ENCODE measurements at regions not wholly inside any gene's neighbourhood (a gene's known extent, or its start where the extent isn't known, plus 50 kb on each side); places are given as distances from the start of the nearest gene placed in this dataset.
"Not testable (repeated sequence)": the region's sequence is repeated elsewhere in the genome, so short reads cannot be mapped to it uniquely, and the experiment has no call there.

GRCh38 chr2:224145751-224146355, 106.8 kb upstream of the SERPINE2 start:
- peak; percentile 77 for DNase-seq

- no peak for DNase-seq
These were observed 104.4 kb upstream of the SERPINE2 start for GRCh38 chr2:224143526-224143925.

- peak; percentile 86 for DNase-seq
These were observed 103.6 kb upstream of the SERPINE2 start for GRCh38 chr2:224142397-224143312.

- no peak for DNase-seq
These were observed 102.2 kb upstream of the SERPINE2 start for GRCh38 chr2:224141304-224141703.

GRCh38 chr2:224137208-224137607, 98.1 kb upstream of the SERPINE2 start:
- DNase-seq, result no peak

GRCh38 chr2:224136396-224136795, 97.3 kb upstream of the SERPINE2 start:
- peak; percentile 56 for DNase-seq

- DNase-seq, result no peak
These were observed 96.8 kb upstream of the SERPINE2 start for GRCh38 chr2:224135881-224136280.

GRCh38 chr2:224134003-224134734, 95.1 kb upstream of the SERPINE2 start:
- DNase-seq, result peak; percentile 49

GRCh38 chr2:224133387-224133786, 94.3 kb upstream of the SERPINE2 start:
- DNase-seq, result no peak

GRCh38 chr2:224127871-224128501, 88.9 kb upstream of the SERPINE2 start:
- DNase-seq, result peak; percentile 81

- peak; percentile 72 for DNase-seq
These were observed 87.4 kb upstream of the SERPINE2 start for GRCh38 chr2:224126440-224126839.

- DNase-seq, result no peak
These were observed 86.9 kb upstream of the SERPINE2 start for GRCh38 chr2:224126003-224126402.

GRCh38 chr2:224122542-224122941, 83.5 kb upstream of the SERPINE2 start:
- DNase-seq, result no peak

GRCh38 chr2:224121406-224122067, 82.5 kb upstream of the SERPINE2 start:
- DNase-seq, result no peak

GRCh38 chr2:224120986-224121385, 81.9 kb upstream of the SERPINE2 start:
- no peak for DNase-seq

- DNase-seq, result not testable (repeated sequence)
These were observed 80.8 kb upstream of the SERPINE2 start for GRCh38 chr2:224119846-224120245.

- no peak for DNase-seq
These were observed 75.3 kb upstream of the SERPINE2 start for GRCh38 chr2:224114428-224114827.

GRCh38 chr2:224113930-224114329, 74.8 kb upstream of the SERPINE2 start:
- DNase-seq, result not testable (repeated sequence)

- peak; percentile 74 for DNase-seq
These were observed 72.5 kb upstream of the SERPINE2 start for GRCh38 chr2:224111576-224111975.

GRCh38 chr2:224110811-224111210, 71.7 kb upstream of the SERPINE2 start:
- no peak for DNase-seq

- no peak for DNase-seq
These were observed 70.7 kb upstream of the SERPINE2 start for GRCh38 chr2:224109751-224110150.

GRCh38 chr2:224106794-224107193, 67.7 kb upstream of the SERPINE2 start:
- no peak for DNase-seq

Measured in fibroblast of upper back skin (primary cell).